HUES64 (cell line): ENCODE measurements at regions not wholly inside any gene's neighbourhood (a gene's known extent, or its start where the extent isn't known, plus 50 kb on each side); places are given as distances from the start of the nearest gene placed in this dataset.

ENCODE experiments used
- H3K27ac ChIP-seq: 2 replicates; pipeline ENCODE4 v1.7.0; 2013; ENCODE audit warnings: low read depth, low read length, inconsistent platforms
- H3K27me3 ChIP-seq: 2 replicates; pipeline ENCODE4 v1.6.1; 2013; ENCODE audit warnings: mild to moderate bottlenecking, low read length; ENCODE audit not compliant: insufficient read depth
- H3K36me3 ChIP-seq: 2 replicates; pipeline ENCODE4 v1.6.1; 2013; ENCODE audit warnings: mild to moderate bottlenecking, low read length; ENCODE audit not compliant: insufficient read depth
- H3K4me1 ChIP-seq: 2 replicates; pipeline ENCODE4 v1.6.1; 2013; ENCODE audit warnings: mild to moderate bottlenecking, low read length, moderate library complexity; ENCODE audit not compliant: insufficient read depth
- H3K4me3 ChIP-seq: 2 replicates; pipeline ENCODE4 v1.5.1; 2013; ENCODE audit warnings: mild to moderate bottlenecking, low read length, moderate library complexity
- H3K9ac ChIP-seq: 2 replicates; pipeline ENCODE4 v1.6.1; 2013; ENCODE audit warnings: mild to moderate bottlenecking, low read depth, low read length
- H3K9me3 ChIP-seq: 2 replicates; pipeline ENCODE4 v1.6.1; 2013; ENCODE audit warnings: low read depth, low read length; ENCODE audit not compliant: insufficient read depth
- WGBS: fragments of 150-250, 120-280 bp; methylation state at CpG from one replicate; pipeline ENCODE4 v1.1.7; 2013; ENCODE audit warnings: missing lambda C conversion rate; 5-methylcytosine and 5-hydroxymethylcytosine counted together

DNA sequence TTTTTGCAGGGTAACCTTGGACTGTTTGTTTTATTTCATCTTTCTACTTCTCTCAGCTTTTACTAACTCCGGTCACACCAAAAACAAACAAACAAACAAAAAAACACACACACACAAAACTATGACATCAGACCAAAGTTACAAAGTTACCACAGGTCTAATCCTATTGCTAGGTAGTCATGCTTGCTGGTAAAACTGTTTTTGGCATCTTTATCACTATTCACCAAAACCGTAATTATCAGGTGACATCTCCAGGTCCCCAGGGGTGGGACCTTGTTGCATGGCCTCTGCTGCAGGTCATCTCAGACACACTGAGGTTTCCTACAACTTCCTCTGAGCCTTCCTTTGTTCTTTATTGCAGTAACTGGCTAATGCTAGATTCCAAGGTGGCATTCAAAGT lies 162.3 kb downstream of the ABCA8 start:
- H3K27me3 ChIP-seq, result no peaks in the 10 kb centered on the region
- no peak overlapping the region for H3K27ac ChIP-seq
- 49% methylated on average over 2 of the region's 2 CpGs for WGBS
- peaks cover 26% of the 10 kb centered on the region for H3K4me1 ChIP-seq
- H3K4me3 ChIP-seq, result no peak overlapping the region
- H3K36me3 ChIP-seq, result no peaks in the 10 kb centered on the region
- no peaks in the 10 kb centered on the region for H3K9me3 ChIP-seq
- H3K9ac ChIP-seq, result no peak overlapping the region

DNA sequence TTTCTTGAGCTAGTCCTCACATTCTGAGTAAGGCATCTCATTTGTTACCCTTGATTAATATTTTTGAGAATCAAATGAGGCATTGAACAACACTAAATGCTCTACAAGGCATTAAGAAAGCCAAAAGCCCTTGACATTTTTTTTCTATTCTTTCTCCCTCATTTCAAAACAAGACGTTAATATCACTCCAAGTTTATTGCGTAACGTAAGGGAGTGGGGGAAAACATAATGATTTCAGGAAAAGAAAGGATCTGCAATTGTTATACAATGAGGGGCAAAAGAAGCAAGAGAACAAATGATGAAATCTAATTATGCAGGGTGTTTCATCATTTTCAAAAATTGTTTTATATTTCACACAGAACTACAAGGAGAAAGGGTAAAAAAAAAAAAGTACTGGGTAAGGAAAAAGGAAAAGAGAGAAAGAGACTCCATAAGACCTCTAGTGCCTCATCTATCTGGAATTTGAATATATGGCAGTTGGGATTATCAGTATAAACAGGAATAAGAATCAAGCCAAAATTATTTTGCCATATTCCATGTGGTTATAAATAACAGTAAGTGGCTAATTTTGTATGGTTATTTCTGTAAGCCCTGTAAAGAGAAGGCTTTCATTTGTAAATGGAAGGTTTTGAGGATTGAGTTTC lies 163.0 kb downstream of the ABCA8 start:
- WGBS, result 87% methylated on average over 3 of the region's 3 CpGs
- H3K27ac ChIP-seq, result no peak overlapping the region

DNA sequence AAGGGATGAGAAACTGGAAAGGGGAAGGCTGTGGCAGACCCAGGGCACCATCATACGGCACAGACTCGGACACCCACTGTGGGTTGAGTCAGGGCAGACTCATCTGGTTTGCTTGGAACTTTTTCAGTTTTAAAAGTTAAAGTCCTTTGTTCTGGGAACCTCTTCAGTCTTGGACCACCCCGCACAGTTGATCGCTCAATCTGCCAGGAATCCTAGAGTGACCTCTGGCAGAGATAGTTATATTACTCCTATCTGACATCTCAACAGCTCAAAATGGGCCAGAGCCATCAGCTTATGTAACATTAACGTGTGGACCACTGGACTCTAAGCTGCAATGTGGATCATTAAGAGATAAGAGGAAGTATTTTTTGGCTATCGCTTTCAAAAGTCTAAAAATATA lies 164.3 kb downstream of the ABCA8 start:
- H3K9me3 ChIP-seq, result no peaks in the 10 kb centered on the region
- no peak overlapping the region for H3K9ac ChIP-seq
- H3K27ac ChIP-seq, result no peak overlapping the region
- WGBS, result 91% methylated on average over 6 of the region's 6 CpGs
- H3K36me3 ChIP-seq, result no peaks in the 10 kb centered on the region
- H3K27me3 ChIP-seq, result no peaks in the 10 kb centered on the region
- H3K4me1 ChIP-seq, result peaks cover 26% of the 10 kb centered on the region
- H3K4me3 ChIP-seq, result no peak overlapping the region

More for the DNA sequence above, 163.0 kb downstream of the ABCA8 start:
- no peaks in the 10 kb centered on the region for H3K9me3 ChIP-seq
- H3K4me1 ChIP-seq, result peaks cover 26% of the 10 kb centered on the region
- H3K36me3 ChIP-seq, result no peaks in the 10 kb centered on the region
- H3K9ac ChIP-seq, result no peak overlapping the region
- no peaks in the 10 kb centered on the region for H3K27me3 ChIP-seq
- H3K4me3 ChIP-seq, result no peak overlapping the region

DNA sequence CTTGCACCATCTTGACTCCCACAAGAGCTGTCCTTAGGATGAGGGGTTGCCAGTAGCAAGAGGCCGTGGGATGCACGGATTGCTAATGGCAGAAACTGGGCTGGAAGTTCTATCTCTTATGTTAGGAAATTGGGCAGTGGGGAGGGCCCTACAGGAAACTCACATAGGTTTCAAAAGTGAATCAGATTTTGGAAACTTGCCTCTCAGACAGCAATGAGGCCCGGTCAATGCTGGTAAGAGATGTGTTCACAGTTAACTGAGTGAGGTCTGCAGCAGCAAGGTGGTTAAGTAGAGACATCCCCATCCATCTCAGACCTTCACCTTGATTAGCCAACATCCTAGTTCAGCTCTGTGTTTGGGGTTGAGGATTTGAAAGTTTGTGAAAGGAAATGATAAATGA lies 164.7 kb downstream of the ABCA8 start:
- Histone ChIP-seq H3K36me3 (no peaks in the 10 kb centered on the region), H3K9ac (no peak overlapping the region), H3K27ac (no peak overlapping the region), H3K4me3 (no peak overlapping the region), H3K9me3 (no peaks in the 10 kb centered on the region), H3K27me3 (no peaks in the 10 kb centered on the region), H3K4me1 (peaks cover 26% of the 10 kb centered on the region)
- 61% methylated on average over 3 of the region's 3 CpGs for WGBS

DNA sequence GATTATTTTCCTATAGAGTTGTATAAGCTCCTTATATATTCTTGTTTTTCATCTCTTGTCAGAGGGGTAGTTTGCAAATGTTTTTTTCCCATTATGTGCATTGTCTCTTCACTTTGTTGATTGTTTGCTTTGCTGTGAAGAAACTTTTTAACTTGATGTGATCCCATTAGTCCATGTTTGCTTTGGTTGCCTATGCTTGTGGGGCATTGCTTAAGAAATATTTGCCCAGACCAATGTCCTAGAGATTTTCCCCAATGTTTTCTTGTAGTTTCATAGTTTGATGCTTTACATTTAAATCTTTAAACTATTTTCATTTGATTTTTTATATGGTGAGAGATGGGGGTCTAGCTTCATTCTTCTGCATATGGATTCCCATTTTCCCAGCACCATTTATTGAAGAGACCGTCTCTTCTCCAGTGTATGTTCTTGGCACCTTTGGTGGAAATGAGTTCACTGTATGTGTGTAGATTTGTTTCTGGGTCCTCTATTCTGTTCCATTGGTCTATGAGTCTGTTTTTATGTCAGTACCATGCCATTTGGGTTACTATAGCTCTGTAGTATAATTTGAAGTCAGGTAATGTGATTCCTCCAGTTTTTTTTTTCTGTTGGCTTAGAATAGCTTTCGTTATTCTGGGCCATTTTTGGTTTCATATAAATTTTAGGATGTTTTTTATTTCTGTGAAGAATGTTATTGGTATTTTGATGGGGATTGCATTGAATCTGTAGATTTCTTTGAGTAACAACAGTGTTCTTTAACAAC lies 165.8 kb downstream of the ABCA8 start:
- Histone ChIP-seq H3K9me3 (no peaks in the 10 kb centered on the region), H3K4me3 (no peak overlapping the region), H3K9ac (no peak overlapping the region), H3K4me1 (peaks cover 21% of the 10 kb centered on the region), H3K27ac (no peak overlapping the region), H3K36me3 (no peaks in the 10 kb centered on the region), H3K27me3 (no peaks in the 10 kb centered on the region)
- WGBS, result 88% methylated on average over 2 of the region's 2 CpGs

DNA sequence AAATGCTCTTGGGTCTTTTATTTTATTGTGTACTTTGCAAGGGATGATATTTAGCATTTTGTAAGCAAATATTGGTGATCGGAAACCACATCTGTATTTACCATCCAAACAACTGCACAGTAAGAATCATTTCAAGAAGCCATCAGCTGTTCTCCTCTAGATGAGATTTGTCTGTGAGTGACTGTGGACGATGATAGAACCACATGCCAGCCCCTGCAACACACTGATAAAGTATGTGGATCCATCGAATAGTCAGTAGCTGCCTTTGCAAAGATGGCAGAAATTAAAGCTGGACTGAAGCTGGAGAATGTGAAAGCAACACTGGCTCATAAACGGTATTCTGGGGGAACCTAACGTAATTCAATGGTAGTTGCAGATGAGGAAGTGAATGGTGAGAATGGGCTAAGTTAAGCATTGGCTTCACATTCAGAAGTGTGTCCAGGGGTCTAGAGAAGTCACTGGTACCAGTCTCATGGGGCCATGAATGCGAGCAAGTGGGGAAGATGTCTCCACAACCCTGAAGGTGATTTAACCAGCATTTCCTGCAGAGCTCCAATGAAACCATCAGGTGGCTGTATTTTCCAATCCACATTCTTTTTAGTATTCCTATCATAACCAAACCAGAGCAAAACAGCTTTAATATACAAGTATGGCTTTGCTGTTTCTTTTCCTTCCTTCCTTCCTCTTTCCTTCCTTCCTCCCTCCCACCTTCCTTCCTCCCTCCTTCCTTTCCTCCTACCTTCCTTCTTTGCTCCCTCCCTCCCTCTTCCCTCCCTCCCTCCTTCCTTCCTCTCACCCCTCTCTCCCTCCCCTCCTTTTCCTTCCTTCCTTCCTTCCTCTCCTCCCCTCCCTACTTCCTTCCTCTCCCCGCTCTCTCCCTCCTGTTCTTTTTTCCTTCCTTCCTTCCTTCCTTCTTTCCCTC lies 169.4 kb downstream of the ABCA8 start:
- H3K4me3 ChIP-seq, result no peak overlapping the region
- no peak overlapping the region for H3K9ac ChIP-seq
- no peaks in the 10 kb centered on the region for H3K4me1 ChIP-seq
- H3K27me3 ChIP-seq, result no peaks in the 10 kb centered on the region
- no peak overlapping the region for H3K27ac ChIP-seq
- peaks cover 7% of the 10 kb centered on the region; the same call in 1 of the 2 replicates for H3K9me3 ChIP-seq
- WGBS, result 96% methylated on average over 6 of the region's 7 CpGs
- H3K36me3 ChIP-seq, result no peaks in the 10 kb centered on the region

DNA sequence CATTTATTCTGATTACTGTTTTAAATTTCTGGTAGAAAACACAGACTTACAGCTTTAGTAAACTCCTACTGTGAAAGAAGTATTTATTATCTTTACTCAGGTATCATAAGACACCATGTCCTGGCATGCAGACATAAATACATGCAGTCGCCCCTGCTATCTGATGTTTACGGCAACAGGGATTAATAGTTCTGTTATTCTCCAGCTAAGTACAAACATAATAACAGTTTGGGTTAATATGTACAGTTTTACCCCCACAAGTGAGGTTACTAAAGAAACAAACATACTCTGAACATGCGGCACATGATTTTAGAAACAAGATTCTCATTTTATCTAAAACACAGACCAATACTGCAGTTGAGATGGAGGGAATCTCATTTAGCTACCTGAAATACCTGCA lies 170.8 kb downstream of the ABCA8 start:
- Histone ChIP-seq H3K36me3 (no peaks in the 10 kb centered on the region), H3K27ac (no peak overlapping the region), H3K4me1 (no peaks in the 10 kb centered on the region), H3K27me3 (no peaks in the 10 kb centered on the region), H3K9ac (no peak overlapping the region), H3K4me3 (no peak overlapping the region), H3K9me3 (peaks cover 7% of the 10 kb centered on the region; the same call in 1 of the 2 replicates)
- 94% methylated on average over 1 of the region's 3 CpGs for WGBS

DNA sequence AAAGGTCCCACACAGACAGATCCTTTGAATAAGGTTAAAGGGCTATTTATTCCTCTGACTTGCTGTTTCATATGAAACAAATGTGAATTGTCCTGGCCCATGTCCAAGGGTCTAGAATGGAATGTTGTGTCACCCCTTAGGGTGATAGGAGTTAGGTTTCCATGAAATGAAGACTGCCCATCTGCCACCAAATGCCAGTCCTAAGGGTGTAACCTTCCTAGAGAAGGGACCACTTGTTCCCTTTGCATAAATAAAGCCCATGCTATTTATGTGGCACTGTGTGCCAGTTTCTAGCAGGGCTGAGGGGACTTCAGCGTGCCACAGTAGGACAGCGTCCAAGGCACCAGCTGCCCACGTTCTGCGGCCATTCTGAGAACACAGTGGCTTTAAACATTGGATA lies 171.3 kb downstream of the ABCA8 start:
- WGBS, result 97% methylated on average over 4 of the region's 4 CpGs
- Histone ChIP-seq H3K27me3 (no peaks in the 10 kb centered on the region), H3K4me1 (no peaks in the 10 kb centered on the region), H3K36me3 (no peaks in the 10 kb centered on the region), H3K9ac (no peak overlapping the region), H3K9me3 (peaks cover 7% of the 10 kb centered on the region; the same call in 1 of the 2 replicates), H3K4me3 (no peak overlapping the region), H3K27ac (no peak overlapping the region)

DNA sequence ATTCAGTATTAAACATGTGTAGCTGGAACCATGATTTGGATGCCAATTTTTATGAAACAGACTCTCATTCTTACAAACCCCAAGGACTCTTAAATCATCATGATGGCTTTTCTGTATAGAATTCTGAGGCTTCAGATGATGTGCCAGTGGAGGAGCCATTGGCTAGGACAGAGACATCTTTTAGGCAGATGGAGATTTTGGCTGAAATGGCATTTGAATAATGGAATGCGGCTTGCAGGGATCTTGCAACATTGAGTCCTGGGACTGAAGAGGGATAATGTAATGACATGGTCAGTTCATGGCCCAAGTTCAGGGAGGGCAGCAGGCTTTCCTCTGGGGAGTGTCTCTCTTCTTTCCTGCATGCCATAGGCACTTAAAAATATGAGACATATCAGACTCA lies 172.4 kb downstream of the ABCA8 start:
- WGBS, result 94% methylated on average over 1 of the region's 1 CpG
- no peak overlapping the region for H3K9ac ChIP-seq

DNA sequence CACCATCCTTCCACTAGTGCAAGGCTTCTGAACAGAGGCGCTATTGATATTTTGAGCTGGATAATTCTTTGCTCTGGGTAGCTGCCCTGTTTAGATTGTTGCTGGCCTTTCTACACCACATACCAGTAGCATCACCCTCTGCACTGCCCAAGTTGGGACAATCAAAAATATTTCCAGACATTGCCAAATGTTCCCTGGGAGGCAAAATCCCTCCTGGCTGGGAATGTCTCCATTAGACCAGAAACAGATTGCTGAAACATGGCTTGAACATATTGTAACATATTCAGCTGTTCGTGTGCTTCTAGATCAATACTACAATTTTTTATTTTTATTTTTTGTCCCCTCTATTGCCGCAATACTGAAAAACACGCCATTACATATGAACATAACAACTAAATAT lies 174.6 kb downstream of the ABCA8 start:
- H3K27ac ChIP-seq, result no peak overlapping the region
- H3K27me3 ChIP-seq, result no peaks in the 10 kb centered on the region
- no peak overlapping the region for H3K4me3 ChIP-seq
- H3K4me1 ChIP-seq, result no peaks in the 10 kb centered on the region
- H3K9me3 ChIP-seq, result peaks cover 7% of the 10 kb centered on the region; the same call in 1 of the 2 replicates
- no peak overlapping the region for H3K9ac ChIP-seq
- no peaks in the 10 kb centered on the region for H3K36me3 ChIP-seq
- 100% methylated on average over 1 of the region's 4 CpGs for WGBS

More for the DNA sequence above, 172.4 kb downstream of the ABCA8 start:
- H3K36me3 ChIP-seq, result no peaks in the 10 kb centered on the region
- no peaks in the 10 kb centered on the region for H3K27me3 ChIP-seq
- no peaks in the 10 kb centered on the region for H3K4me1 ChIP-seq
- H3K9me3 ChIP-seq, result peaks cover 7% of the 10 kb centered on the region; the same call in 1 of the 2 replicates
- H3K4me3 ChIP-seq, result no peak overlapping the region
- H3K27ac ChIP-seq, result no peak overlapping the region

DNA sequence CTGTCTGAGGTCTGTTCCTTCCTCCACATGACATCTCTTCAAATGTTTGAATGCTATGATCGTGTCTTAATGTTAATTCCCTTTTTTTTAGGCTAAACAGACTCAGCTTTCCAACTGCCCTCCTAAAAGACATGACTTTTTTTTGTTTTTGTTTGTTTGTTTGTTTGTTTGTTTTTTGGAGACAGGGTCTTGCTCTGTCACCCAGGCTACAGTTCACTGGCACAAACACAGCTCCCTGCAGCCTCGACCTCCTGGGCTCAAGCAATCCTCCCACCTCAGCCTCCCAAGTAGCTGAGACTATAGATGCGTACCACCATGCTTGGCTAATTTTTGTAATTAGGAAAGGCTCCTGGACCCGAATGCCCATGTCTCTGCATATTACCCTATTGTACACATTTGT lies 176.5 kb downstream of the ABCA8 start:
- H3K9me3 ChIP-seq, result peaks cover 7% of the 10 kb centered on the region; the same call in 1 of the 2 replicates
- H3K27ac ChIP-seq, result no peak overlapping the region
- WGBS, result 97% methylated on average over 4 of the region's 4 CpGs
- no peak overlapping the region for H3K9ac ChIP-seq
- no peak overlapping the region for H3K4me3 ChIP-seq
- no peaks in the 10 kb centered on the region for H3K4me1 ChIP-seq
- H3K36me3 ChIP-seq, result no peaks in the 10 kb centered on the region
- no peaks in the 10 kb centered on the region for H3K27me3 ChIP-seq
